ENCODE measurements at regions not wholly inside any gene's neighbourhood (a gene's known extent, or its start where the extent isn't known, plus 50 kb on each side); places are given as distances from the start of the nearest gene placed in this dataset.
"Not testable (repeated sequence)": the region's sequence is repeated elsewhere in the genome, so short reads cannot be mapped to it uniquely, and the experiment has no call there.

GRCh38 chr2:131639001-131639620, 111.4 kb downstream of the CCDC74A start:
- DNase-seq (ENCODE audit: low read depth), result not testable (repeated sequence)

GRCh38 chr2:131641414-131642206, 113.9 kb downstream of the CCDC74A start:
- DNase-seq (ENCODE audit: low read depth), result peak; percentile 82

GRCh38 chr2:131643180-131643579, 115.5 kb downstream of the CCDC74A start:
- not testable (repeated sequence) for DNase-seq (ENCODE audit: low read depth)

- no peak for DNase-seq (ENCODE audit: low read depth)
Observed at GRCh38 chr2:131645177-131645765, 117.6 kb downstream of the CCDC74A start.

GRCh38 chr2:131646220-131646619, 118.5 kb downstream of the CCDC74A start:
- DNase-seq (ENCODE audit: low read depth), result not testable (repeated sequence)

GRCh38 chr2:131646669-131647297, 119.1 kb downstream of the CCDC74A start:
- peak; percentile 28 for DNase-seq (ENCODE audit: low read depth)

GRCh38 chr2:131648565-131648964, 120.9 kb downstream of the CCDC74A start:
- not testable (repeated sequence) for DNase-seq (ENCODE audit: low read depth)

- not testable (repeated sequence) for DNase-seq (ENCODE audit: low read depth)
Observed at GRCh38 chr2:131652246-131652645, 124.6 kb downstream of the CCDC74A start.

GRCh38 chr2:131654107-131654506, 126.4 kb downstream of the CCDC74A start:
- DNase-seq (ENCODE audit: low read depth), result not testable (repeated sequence)

- DNase-seq (ENCODE audit: low read depth), result no peak
Observed at GRCh38 chr2:131656816-131657633, 129.3 kb downstream of the CCDC74A start.

GRCh38 chr2:131657895-131658768, 130.4 kb downstream of the CCDC74A start:
- no peak for DNase-seq (ENCODE audit: low read depth)

- DNase-seq (ENCODE audit: low read depth), result no peak
Observed at GRCh38 chr2:131658769-131659131, 131.1 kb downstream of the CCDC74A start.

- peak; percentile 90 for DNase-seq (ENCODE audit: low read depth)
Observed at GRCh38 chr2:131659168-131659572, 131.5 kb downstream of the CCDC74A start.

GRCh38 chr2:131661101-131661782, 133.6 kb downstream of the CCDC74A start:
- peak; percentile 74 for DNase-seq (ENCODE audit: low read depth)

- DNase-seq (ENCODE audit: low read depth), result peak; percentile 94
Observed at GRCh38 chr2:131661884-131662535, 134.3 kb downstream of the CCDC74A start.

- not testable (repeated sequence) for DNase-seq (ENCODE audit: low read depth)
Observed at GRCh38 chr2:131663501-131663900, 135.8 kb downstream of the CCDC74A start.

GRCh38 chr2:131665716-131666115, 138.0 kb downstream of the CCDC74A start:
- DNase-seq (ENCODE audit: low read depth), result not testable (repeated sequence)

GRCh38 chr2:131668794-131669540, 141.3 kb downstream of the CCDC74A start:
- DNase-seq (ENCODE audit: low read depth), result peak; percentile 99

Measured in RPMI7951 (cell line).